ENCODE measurements at regions not wholly inside any gene's neighbourhood (a gene's known extent, or its start where the extent isn't known, plus 50 kb on each side); places are given as distances from the start of the nearest gene placed in this dataset.
"Not testable (repeated sequence)": the region's sequence is repeated elsewhere in the genome, so short reads cannot be mapped to it uniquely, and the experiment has no call there.

- POLR2A ChIA-PET, result no interaction called here
Measured at GRCh38 chr5:143634689-143635088, 177.3 kb upstream of the HMHB1 start.

GRCh38 chr5:143629871-143630659 is 181.9 kb upstream of the HMHB1 start:
- TF ChIP-seq, protein P1, sequence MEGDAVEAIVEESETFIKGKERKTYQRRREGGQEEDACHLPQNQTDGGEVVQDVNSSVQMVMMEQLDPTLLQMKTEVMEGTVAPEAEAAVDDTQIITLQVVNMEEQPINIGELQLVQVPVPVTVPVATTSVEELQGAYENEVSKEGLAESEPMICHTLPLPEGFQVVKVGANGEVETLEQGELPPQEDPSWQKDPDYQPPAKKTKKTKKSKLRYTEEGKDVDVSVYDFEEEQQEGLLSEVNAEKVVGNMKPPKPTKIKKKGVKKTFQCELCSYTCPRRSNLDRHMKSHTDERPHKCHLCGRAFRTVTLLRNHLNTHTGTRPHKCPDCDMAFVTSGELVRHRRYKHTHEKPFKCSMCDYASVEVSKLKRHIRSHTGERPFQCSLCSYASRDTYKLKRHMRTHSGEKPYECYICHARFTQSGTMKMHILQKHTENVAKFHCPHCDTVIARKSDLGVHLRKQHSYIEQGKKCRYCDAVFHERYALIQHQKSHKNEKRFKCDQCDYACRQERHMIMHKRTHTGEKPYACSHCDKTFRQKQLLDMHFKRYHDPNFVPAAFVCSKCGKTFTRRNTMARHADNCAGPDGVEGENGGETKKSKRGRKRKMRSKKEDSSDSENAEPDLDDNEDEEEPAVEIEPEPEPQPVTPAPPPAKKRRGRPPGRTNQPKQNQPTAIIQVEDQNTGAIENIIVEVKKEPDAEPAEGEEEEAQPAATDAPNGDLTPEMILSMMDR (IDR thresholded peaks at IDR 0.05; ENCODE audit: control extremely low read depth, extremely low read depth, low read depth, missing control alignments), result no peak
- POLR2A ChIA-PET, result no interaction called here
- CTCF ChIA-PET, result interaction anchor here (0.9 to 1.8 kb wide), 5 partner anchors 10 to 23 kb away, joined by 3 to 7 read pairs (median 3); no protein-coding TSS in a partner anchor
- DNase-seq (ENCODE audit: extremely low spot score), result no peak

More at GRCh38 chr5:143634689-143635088, 177.3 kb upstream of the HMHB1 start:
- CTCF ChIA-PET, result no interaction called here
- no peak for DNase-seq (ENCODE audit: extremely low spot score)
- TF ChIP-seq, protein P1 (IDR thresholded peaks at IDR 0.05; ENCODE audit: control extremely low read depth, extremely low read depth, low read depth, missing control alignments), result no peak

DNA sequence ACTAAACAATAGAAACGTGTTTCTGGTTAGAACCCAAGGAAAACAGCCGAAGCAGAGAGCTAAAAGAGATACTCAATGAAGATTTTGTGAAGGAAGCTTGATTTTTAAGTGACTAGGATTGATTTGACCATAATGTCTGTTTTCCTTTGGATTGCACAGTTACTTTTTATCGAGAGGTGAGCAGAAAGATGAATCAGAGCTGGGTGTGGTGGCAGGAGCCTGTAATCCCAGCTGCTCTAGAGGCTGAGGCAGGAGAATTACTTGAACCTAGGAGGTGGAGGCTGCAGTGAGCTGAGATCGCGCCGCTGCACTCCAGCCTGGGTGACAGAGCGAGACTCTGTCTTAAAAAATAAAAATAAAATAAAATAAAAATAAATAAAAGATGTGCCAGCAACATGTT is 186.9 kb upstream of the HMHB1 start:
- ChIA-PET POLR2A (interaction anchor here (0.7 kb wide), 1 partner anchor 1604 kb away, joined by 4 read pairs; no protein-coding TSS in a partner anchor), CTCF (interaction anchor here (1.0 to 1.1 kb wide), 2 partner anchors 10 to 17 kb away, joined by 3 to 4 read pairs; no protein-coding TSS in a partner anchor)
- DNase-seq (ENCODE audit: extremely low spot score), result not testable (repeated sequence)

DNA sequence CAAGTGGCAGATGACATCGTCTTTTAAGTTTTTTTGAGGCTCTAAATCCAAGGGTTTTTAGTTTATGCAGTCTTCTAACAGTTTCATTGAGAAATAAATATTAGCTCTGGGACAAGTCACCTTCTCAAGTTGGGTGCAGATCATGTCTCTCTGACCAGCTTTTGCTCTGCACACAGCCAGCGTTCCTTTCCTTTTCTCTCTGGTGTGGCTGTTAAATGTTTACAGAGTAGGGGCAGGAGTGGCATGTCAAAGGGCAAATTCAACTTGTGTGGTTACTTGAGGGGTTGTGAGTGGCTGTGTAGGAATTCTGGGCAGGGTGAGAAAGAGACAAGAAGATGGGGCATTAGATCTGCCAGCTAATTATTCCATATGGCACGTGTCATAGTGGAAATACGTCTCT is 187.5 kb upstream of the HMHB1 start:
- POLR2A ChIA-PET, result interaction anchor here (0.6 kb wide), 1 partner anchor 163 kb away, joined by 3 read pairs; no protein-coding TSS in a partner anchor
- CTCF ChIA-PET, result interaction anchor here (1.0 to 1.4 kb wide), 3 partner anchors 9 to 45 kb away, joined by 3 to 4 read pairs (median 3); no protein-coding TSS in a partner anchor
- DNase-seq (ENCODE audit: extremely low spot score), result no peak
- TF ChIP-seq, protein P1 (IDR thresholded peaks at IDR 0.05; ENCODE audit: control extremely low read depth, extremely low read depth, low read depth, missing control alignments), result no peak

DNA sequence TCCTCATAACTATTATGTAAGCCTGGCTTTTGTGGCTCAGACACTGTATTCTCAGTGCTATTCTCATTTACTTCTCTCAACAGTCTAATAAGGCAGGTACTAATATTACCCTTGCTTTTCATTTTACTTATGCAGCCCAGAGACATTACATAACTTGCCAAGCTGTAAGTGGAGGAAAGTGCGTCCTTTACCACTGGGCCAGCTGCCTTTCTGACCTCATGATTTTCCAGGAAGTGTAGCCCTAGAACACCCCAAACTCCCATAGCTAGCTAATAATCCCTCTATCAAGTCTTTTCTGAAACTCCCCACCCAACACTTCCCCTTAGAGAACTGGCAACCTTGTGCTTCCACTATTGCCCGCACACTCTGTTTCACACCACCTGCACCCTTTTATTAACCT is 192.9 kb upstream of the HMHB1 start:
- TF ChIP-seq, protein P1 (IDR thresholded peaks at IDR 0.05; ENCODE audit: control extremely low read depth, extremely low read depth, low read depth, missing control alignments), result no peak
- no peak for DNase-seq (ENCODE audit: extremely low spot score)
- CTCF ChIA-PET, result interaction anchor here (1.3 to 1.7 kb wide), 2 partner anchors 14 to 74 kb away, joined by 3 to 5 read pairs; no protein-coding TSS in a partner anchor
- POLR2A ChIA-PET, result no interaction called here

GRCh38 chr5:143618141-143618540 is 193.8 kb upstream of the HMHB1 start:
- TF ChIP-seq, protein P1 (IDR thresholded peaks at IDR 0.05; ENCODE audit: control extremely low read depth, extremely low read depth, low read depth, missing control alignments), result no peak
- ChIA-PET POLR2A (no interaction called here), CTCF (interaction anchor here (1.0 to 1.7 kb wide), 6 partner anchors 8 to 78 kb away, joined by 3 to 5 read pairs (median 3); no protein-coding TSS in a partner anchor)
- no peak for DNase-seq (ENCODE audit: extremely low spot score)

- TF ChIP-seq, protein P1 (IDR thresholded peaks at IDR 0.05; ENCODE audit: control extremely low read depth, extremely low read depth, low read depth, missing control alignments), result no peak
- CTCF ChIA-PET, result interaction anchor here (1.1 to 2.0 kb wide), 5 partner anchors 9 to 24 kb away, joined by 3 to 6 read pairs (median 4); no protein-coding TSS in a partner anchor
- POLR2A ChIA-PET, result no interaction called here
- no peak for DNase-seq (ENCODE audit: extremely low spot score)
Measured at GRCh38 chr5:143614831-143615230, 197.1 kb upstream of the HMHB1 start.
